CD14-positive monocyte (primary cell): ENCODE measurements at regions not wholly inside any gene's neighbourhood (a gene's known extent, or its start where the extent isn't known, plus 50 kb on each side); places are given as distances from the start of the nearest gene placed in this dataset.

Experiments used
- DNase-seq, 3 donors: peaks; one replicate each; pipeline ENCODE4 v3.0.0-alpha.2; 2011 to 2022
- H2AFZ ChIP-seq: 2 replicates; pipeline ENCODE4 v1.6.0; 2012; ENCODE audit warnings: mild to moderate bottlenecking, low read depth, low read length, inconsistent platforms; ENCODE audit not compliant: insufficient read depth, poor library complexity, severe bottlenecking
- H3K27ac ChIP-seq, 2 donors: 1 replicate in 1 of 2; 2 replicates in 1 of 2; pipeline ENCODE4 v1.5.1; 2012 to 2013; ENCODE audit warnings: low read length in 2 of 2, control low read depth in 1 of 2, inconsistent platforms in 1 of 2, low read depth in 1 of 2, mild to moderate bottlenecking in 1 of 2
- H3K27me3 ChIP-seq, 2 donors: one replicate each; pipeline versions ENCODE4 v1.6.0 to v1.6.1; 2011 to 2013; ENCODE audit warnings: low read length in 2 of 2; ENCODE audit not compliant: control insufficient read depth in 2 of 2, insufficient read depth in 2 of 2
- H3K36me3 ChIP-seq, 2 donors: replicated peaks in 1 of 2; 1 replicate in 1 of 2; 2 replicates in 1 of 2; pipeline versions ENCODE4 v1.5.1 to v1.6.1; 2012 to 2013; ENCODE audit warnings: low read length in 2 of 2, control low read depth in 1 of 2, inconsistent platforms in 1 of 2, mild to moderate bottlenecking in 1 of 2; ENCODE audit not compliant: insufficient read depth in 2 of 2, control insufficient read depth in 1 of 2
- H3K4me1 ChIP-seq, 2 donors: 1 replicate in 1 of 2; 2 replicates in 1 of 2; pipeline versions ENCODE4 v1.5.1 to v1.6.1; 2012 to 2013; ENCODE audit warnings: low read length in 2 of 2, control low read depth in 1 of 2, inconsistent platforms in 1 of 2, mild to moderate bottlenecking in 1 of 2, moderate library complexity in 1 of 2; ENCODE audit not compliant: insufficient read depth in 2 of 2, control insufficient read depth in 1 of 2
- H3K4me2 ChIP-seq: replicated peaks from 2 replicates; pipeline ENCODE3; 2012; ENCODE audit warnings: low read length, moderate library complexity, mild to moderate bottlenecking; ENCODE audit not compliant: poor library complexity, severe bottlenecking; ENCODE audit errors: extremely low read depth
- H3K4me3 ChIP-seq, 3 experiments: fragments of 200-600 bp in 1 of 3; sonication (generic) in 1 of 3; replicated peaks in 1 of 3; 1 replicate in 2 of 3; 2 replicates in 1 of 3; pipeline ENCODE4 v1.5.1; 2011 to 2013; ENCODE audit warnings: low read length in 3 of 3, mild to moderate bottlenecking in 3 of 3, control low read depth in 2 of 3, low read depth in 2 of 3, inconsistent platforms in 1 of 3, moderate library complexity in 1 of 3
- H3K79me2 ChIP-seq: 2 replicates; pipeline ENCODE4 v1.6.0; 2012; ENCODE audit warnings: mild to moderate bottlenecking, control low read depth, inconsistent platforms, low read length, moderate library complexity; ENCODE audit not compliant: insufficient read depth
- H3K9ac ChIP-seq: 2 replicates; pipeline ENCODE4 v1.6.0; 2017; ENCODE audit warnings: low read length, mild to moderate bottlenecking; ENCODE audit not compliant: insufficient read depth, poor library complexity, severe bottlenecking
- H3K9me3 ChIP-seq, 2 donors: replicated peaks in 1 of 2; 1 replicate in 1 of 2; 2 replicates in 1 of 2; pipeline versions ENCODE4 v1.5.1 to v1.6.1; 2012 to 2013; ENCODE audit warnings: low read length in 2 of 2, control low read depth in 1 of 2; ENCODE audit not compliant: control insufficient read depth in 1 of 2, insufficient read depth in 1 of 2
- H4K20me1 ChIP-seq: 2 replicates; pipeline ENCODE4 v1.6.0; 2012; ENCODE audit warnings: mild to moderate bottlenecking, low read length, control low read depth, moderate library complexity; ENCODE audit not compliant: insufficient read depth
- H3K27ac Mint-ChIP-seq, 7 donors: one replicate each; pipeline ENCODE4 v1.8.0; 2020; ENCODE audit warnings: mild to moderate bottlenecking in 7 of 7, mixed read lengths in 7 of 7, moderate library complexity in 6 of 7, inconsistent platforms in 2 of 7
- H3K27me3 Mint-ChIP-seq, 3 donors: one replicate each; pipeline ENCODE4 v1.8.0; 2021 to 2022; ENCODE audit warnings: low read depth in 3 of 3, mild to moderate bottlenecking in 3 of 3, mixed read lengths in 3 of 3, moderate library complexity in 3 of 3, inconsistent platforms in 1 of 3
- H3K36me3 Mint-ChIP-seq, 2 donors: one replicate each; pipeline ENCODE4 v1.8.0; 2020; ENCODE audit warnings: mixed read lengths in 2 of 2, inconsistent platforms in 1 of 2, mild to moderate bottlenecking in 1 of 2
- H3K4me1 Mint-ChIP-seq: one replicate; pipeline ENCODE4 v1.8.0; 2020; ENCODE audit warnings: mild to moderate bottlenecking, mixed read lengths
- H3K4me3 Mint-ChIP-seq, 2 donors: one replicate each; pipeline ENCODE4 v1.8.0; 2020; ENCODE audit warnings: mild to moderate bottlenecking in 2 of 2, mixed read lengths in 2 of 2, moderate library complexity in 1 of 2
- H3K9me3 Mint-ChIP-seq, 7 donors: one replicate each; pipeline ENCODE4 v1.8.0; 2020 to 2022; ENCODE audit warnings: mixed read lengths in 7 of 7, mild to moderate bottlenecking in 6 of 7, moderate library complexity in 6 of 7, inconsistent platforms in 2 of 7
- WGBS: methylation state at CpG from one replicate; pipeline ENCODE4 v1.1.5; 2013; ENCODE audit warnings: missing lambda C conversion rate; ENCODE audit not compliant: insufficient coverage; 5-methylcytosine and 5-hydroxymethylcytosine counted together
- intact Hi-C, 2 donors: fragments of 100-400 bp; cut with micrococcal nuclease; formaldehyde crosslinking; loops; one replicate each; pipeline versions ENCODE4 v1.15.0 to v1.15.1; 2023
- TF ChIP-seq, protein P1 (sequence below): fragments of 200-600 bp; IDR thresholded peaks from one replicate; pipeline ENCODE4 v1.8.0; 2022; ENCODE audit warnings: antibody characterized with exemption, mild to moderate bottlenecking

DNA sequence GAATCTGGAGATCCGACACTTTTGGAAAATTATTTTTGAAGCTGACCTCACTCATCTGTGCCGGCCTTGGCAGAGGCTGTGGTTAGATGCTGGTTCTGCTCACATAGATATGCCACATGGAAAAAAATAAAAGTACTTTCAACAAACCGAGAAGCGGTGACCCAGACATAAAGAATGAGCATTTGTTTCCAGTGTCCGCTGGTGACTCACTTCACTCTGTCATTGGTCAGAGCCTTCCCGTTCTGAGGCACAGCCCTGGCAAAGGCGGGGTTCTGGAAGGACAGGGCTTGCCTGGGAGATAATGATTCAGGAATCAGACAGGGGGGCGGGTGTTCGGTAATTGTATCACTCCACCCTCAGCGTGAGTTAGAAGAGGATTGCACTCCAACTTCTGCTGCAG lies 172.4 kb upstream of the MXRA5 start:
- no peak overlapping the region for H3K4me3 ChIP-seq
- H3K36me3 ChIP-seq: no peaks in the 10 kb centered on the region
- TF ChIP-seq, protein P1, sequence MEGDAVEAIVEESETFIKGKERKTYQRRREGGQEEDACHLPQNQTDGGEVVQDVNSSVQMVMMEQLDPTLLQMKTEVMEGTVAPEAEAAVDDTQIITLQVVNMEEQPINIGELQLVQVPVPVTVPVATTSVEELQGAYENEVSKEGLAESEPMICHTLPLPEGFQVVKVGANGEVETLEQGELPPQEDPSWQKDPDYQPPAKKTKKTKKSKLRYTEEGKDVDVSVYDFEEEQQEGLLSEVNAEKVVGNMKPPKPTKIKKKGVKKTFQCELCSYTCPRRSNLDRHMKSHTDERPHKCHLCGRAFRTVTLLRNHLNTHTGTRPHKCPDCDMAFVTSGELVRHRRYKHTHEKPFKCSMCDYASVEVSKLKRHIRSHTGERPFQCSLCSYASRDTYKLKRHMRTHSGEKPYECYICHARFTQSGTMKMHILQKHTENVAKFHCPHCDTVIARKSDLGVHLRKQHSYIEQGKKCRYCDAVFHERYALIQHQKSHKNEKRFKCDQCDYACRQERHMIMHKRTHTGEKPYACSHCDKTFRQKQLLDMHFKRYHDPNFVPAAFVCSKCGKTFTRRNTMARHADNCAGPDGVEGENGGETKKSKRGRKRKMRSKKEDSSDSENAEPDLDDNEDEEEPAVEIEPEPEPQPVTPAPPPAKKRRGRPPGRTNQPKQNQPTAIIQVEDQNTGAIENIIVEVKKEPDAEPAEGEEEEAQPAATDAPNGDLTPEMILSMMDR: no peak
- no peaks in the 10 kb centered on the region for H3K79me2 ChIP-seq
- no peak overlapping the region for H2AFZ ChIP-seq
- intact Hi-C loops: no loop called here
- no peak for DNase-seq
- no peak overlapping the region for H3K9ac ChIP-seq
- H3K9me3 ChIP-seq: no peaks in the 10 kb centered on the region
- Mint-ChIP-seq H3K27me3 (peaks cover 1 to 7% (median 2%) of the 10 kb centered on the region in 3 donors), H3K4me1 (peaks cover 2% of the 10 kb centered on the region), H3K4me3 (no peak overlapping the region), H3K27ac (no peak overlapping the region), H3K36me3 (no peaks in the 10 kb centered on the region), H3K9me3 (peaks cover 0 to 3% (median 0%) of the 10 kb centered on the region in 7 donors)
- no peaks in the 10 kb centered on the region for H3K27me3 ChIP-seq
- no peaks in the 10 kb centered on the region for H3K4me1 ChIP-seq
- H3K4me2 ChIP-seq: no peak overlapping the region
- 93% methylated on average over 3 of the region's 10 CpGs for WGBS
- H4K20me1 ChIP-seq: no peaks in the 10 kb centered on the region
- no peak overlapping the region for H3K27ac ChIP-seq

DNA sequence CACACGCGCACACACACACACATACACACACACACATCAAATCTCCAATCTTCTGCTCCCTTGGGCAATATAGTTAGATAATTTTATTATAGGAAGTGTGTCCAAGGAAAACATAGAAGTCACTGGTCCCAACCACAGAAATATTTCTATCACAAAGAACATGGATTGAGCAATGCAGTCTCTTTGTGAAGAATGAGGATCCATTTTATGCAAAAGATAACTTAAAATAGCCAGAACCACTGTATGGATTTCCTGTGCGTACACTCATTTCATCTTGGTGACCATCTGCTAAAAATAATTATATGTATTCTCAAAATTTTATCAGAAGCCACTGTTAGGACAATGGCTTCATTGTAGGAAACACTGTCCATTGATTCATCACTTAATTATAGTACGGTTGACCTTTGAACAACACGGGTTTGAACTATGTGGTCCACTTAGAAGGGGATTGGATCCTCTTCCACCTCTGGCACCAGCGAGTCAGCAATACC lies 169.6 kb upstream of the MXRA5 start:
- Mint-ChIP-seq H3K4me3 (no peak overlapping the region), H3K9me3 (peaks cover 0 to 6% (median 0%) of the 10 kb centered on the region in 7 donors), H3K27me3 (peaks cover 1 to 8% (median 6%) of the 10 kb centered on the region in 3 donors), H3K36me3 (no peaks in the 10 kb centered on the region), H3K27ac (no peak overlapping the region), H3K4me1 (peaks cover 2% of the 10 kb centered on the region)
- Histone ChIP-seq H2AFZ (no peak overlapping the region), H3K27ac (no peak overlapping the region), H3K27me3 (no peaks in the 10 kb centered on the region), H3K36me3 (no peaks in the 10 kb centered on the region), H3K4me2 (no peak overlapping the region), H3K4me1 (no peaks in the 10 kb centered on the region), H4K20me1 (no peaks in the 10 kb centered on the region), H3K4me3 (no peak overlapping the region), H3K9me3 (no peaks in the 10 kb centered on the region), H3K9ac (no peak overlapping the region), H3K79me2 (no peaks in the 10 kb centered on the region)
- TF ChIP-seq, protein P1: no peak
- intact Hi-C loops: no loop called here
- no peak for DNase-seq
- no CpG with 5 or more reads among the region's 6 CpGs for WGBS
